ENCODE measurements at regions not wholly inside any gene's neighbourhood (a gene's known extent, or its start where the extent isn't known, plus 50 kb on each side); places are given as distances from the start of the nearest gene placed in this dataset.

GRCh38 chr16:27600381-27600780 is 50.4 kb downstream of the KATNIP start:
- no peak for TF ChIP-seq CTCF (IDR thresholded peaks at IDR 0.05)

- TF ChIP-seq CTCF (IDR thresholded peaks at IDR 0.05): no peak
Observed at GRCh38 chr16:27602103-27602502, 52.2 kb downstream of the KATNIP start.

- TF ChIP-seq CTCF (IDR thresholded peaks at IDR 0.05): peak; percentile 85
Observed at GRCh38 chr16:27605500-27606106, 55.7 kb downstream of the KATNIP start.

- no peak for TF ChIP-seq CTCF (IDR thresholded peaks at IDR 0.05)
Observed at GRCh38 chr16:27611340-27611739, 61.4 kb downstream of the KATNIP start.

GRCh38 chr16:27613238-27613791 is 63.4 kb downstream of the KATNIP start:
- no peak for TF ChIP-seq CTCF (IDR thresholded peaks at IDR 0.05)

GRCh38 chr16:27617665-27618064 is 67.7 kb downstream of the KATNIP start:
- no peak for TF ChIP-seq CTCF (IDR thresholded peaks at IDR 0.05)

- no peak for TF ChIP-seq CTCF (IDR thresholded peaks at IDR 0.05)
Observed at GRCh38 chr16:27618165-27618564, 68.2 kb downstream of the KATNIP start.

Data from LNCAP (cell line).